ENCODE measurements at regions not wholly inside any gene's neighbourhood (a gene's known extent, or its start where the extent isn't known, plus 50 kb on each side); places are given as distances from the start of the nearest gene placed in this dataset.

- DNase-seq = no peak
Measured at GRCh38 chr22:49564054-49564453, 263.6 kb downstream of the BRD1 start.

GRCh38 chr22:49562685-49563249 lies 264.9 kb downstream of the BRD1 start:
- no peak for DNase-seq

- DNase-seq = no peak
Measured at GRCh38 chr22:49561976-49562375, 265.7 kb downstream of the BRD1 start.

GRCh38 chr22:49561338-49561737 lies 266.3 kb downstream of the BRD1 start:
- DNase-seq = no peak

- no peak for DNase-seq
Measured at GRCh38 chr22:49555526-49555925, 272.1 kb downstream of the BRD1 start.

- no peak for DNase-seq
Measured at GRCh38 chr22:49554741-49555140, 272.9 kb downstream of the BRD1 start.

GRCh38 chr22:49554296-49554625 lies 273.4 kb downstream of the BRD1 start:
- no peak for DNase-seq

- no peak for DNase-seq
Measured at GRCh38 chr22:49553518-49554295, 274.0 kb downstream of the BRD1 start.

GRCh38 chr22:49553076-49553475 lies 274.6 kb downstream of the BRD1 start:
- no peak for DNase-seq

GRCh38 chr22:49551897-49552614 lies 275.6 kb downstream of the BRD1 start:
- DNase-seq = no peak

GRCh38 chr22:49551446-49551845 lies 276.2 kb downstream of the BRD1 start:
- no peak for DNase-seq

- DNase-seq = no peak
Measured at GRCh38 chr22:49550766-49551362, 276.8 kb downstream of the BRD1 start.

- DNase-seq = no peak
Measured at GRCh38 chr22:49550141-49550430, 277.6 kb downstream of the BRD1 start.

GRCh38 chr22:49549256-49550140 lies 278.2 kb downstream of the BRD1 start:
- DNase-seq = no peak

- DNase-seq = no peak
Measured at GRCh38 chr22:49548356-49549202, 279.1 kb downstream of the BRD1 start.

- DNase-seq = no peak
Measured at GRCh38 chr22:49547751-49548239, 279.9 kb downstream of the BRD1 start.

- no peak for DNase-seq
Measured at GRCh38 chr22:49546811-49547585, 280.7 kb downstream of the BRD1 start.

- DNase-seq = no peak
Measured at GRCh38 chr22:49545606-49546005, 282.1 kb downstream of the BRD1 start.

GRCh38 chr22:49544286-49544685 lies 283.4 kb downstream of the BRD1 start:
- DNase-seq = no peak

- no peak for DNase-seq
Measured at GRCh38 chr22:49543876-49544275, 283.8 kb downstream of the BRD1 start.

GRCh38 chr22:49541693-49542230 lies 285.9 kb downstream of the BRD1 start:
- no peak for DNase-seq
